Pancreas (tissue), 10 donors: ENCODE measurements at regions not wholly inside any gene's neighbourhood (a gene's known extent, or its start where the extent isn't known, plus 50 kb on each side); places are given as distances from the start of the nearest gene placed in this dataset.

ENCODE experiments used
- ATAC-seq, 4 donors: fragments of 200-7000 bp; cut with Tn5 transposase; one replicate each; pipeline versions ENCODE4 v1.8.0 to v1.9.1; 2020; ENCODE audit warnings: mild to moderate bottlenecking in 4 of 4, moderate library complexity in 4 of 4
- DNase-seq, 6 donors: peaks; one replicate each; pipeline ENCODE4 v3.0.0-alpha.2; 2020
- FAIRE-seq: peaks from 2 replicates; lab custom pipeline; 2012; peaks lifted over from hg19 to GRCh38; lab: Jason Lieb, UNC
- H3K27ac ChIP-seq, 4 donors: fragments of 200-600 bp; sonication (generic); 1 replicate in 3 of 4; 2 replicates in 1 of 4; pipeline versions ENCODE4 v1.5.0 to v1.8.0; 2020
- H3K27me3 ChIP-seq, 4 donors: fragments of 200-600 bp; one replicate each; pipeline ENCODE4 v1.8.0; 2021
- H3K36me3 ChIP-seq, 3 donors: fragments of 200-600 bp; sonication (generic) in 1 of 3; one replicate each; pipeline versions ENCODE4 v1.5.0 to v1.8.0; 2020 to 2021
- H3K4me1 ChIP-seq, 3 donors: fragments of 200-600 bp; one replicate each; pipeline ENCODE4 v1.8.0; 2021
- H3K4me3 ChIP-seq, 4 donors: fragments of 200-600 bp; sonication (generic) in 2 of 4; one replicate each; pipeline versions ENCODE4 v1.5.0 to v1.8.0; 2020 to 2021
- H3K9me3 ChIP-seq, 4 donors: fragments of 200-600 bp; one replicate each; pipeline ENCODE4 v1.8.0; 2021
- CTCF ChIP-seq, 4 donors: fragments of 200-600 bp; sonication (generic) in 3 of 4; IDR thresholded peaks; one replicate each; pipeline versions ENCODE4 v1.5.0 to v1.8.0; 2021; ENCODE audit warnings: antibody characterized with exemption in 4 of 4
- WGBS, 2 donors: extraction: QIAGEN DNeasy Blood & Tissue Kit; methylation state at CpG; one replicate each; pipeline ENCODE4 v1.1.7; 2013; 5-methylcytosine and 5-hydroxymethylcytosine counted together
- intact Hi-C, 3 donors: fragments of 100-400 bp; cut with DNase I; formaldehyde crosslinking; loops; one replicate each; pipeline versions ENCODE4 v1.11.1 to v1.14.2; 2022
- donor health status: healthy with polysubstance abuse.
- donor health status: DM: no; HTN: no; CAD: no; lungs with moderate emphysema.
- donor health status: DM: no; HTN: no; CAD: no.
- donor health status: control.
- donor health status: control.
- donor health status: Bipolar disorder and iron deficiency.
- donor health status: DM: yes; HTN: yes; CAD: no.
- donor health status: DM: no; HTN: no; CAD: no.
- donor health status: DM: no; HTN: no; CAD: no.
- donor health status: DM: yes; HTN: yes; CAD: no.

GRCh38 chr22:48724899-48725298 is 1102.8 kb downstream of the BRD1 start:
- DNase-seq = peak in 2 of 6 donors; percentile 10 to 21
- 56 to 65% methylated on average over 12 of the region's 12 CpGs for WGBS, 2 donors
- H3K27me3 ChIP-seq = peaks cover 0 to 8% (median 0%) of the 10 kb centered on the region in 4 donors
- ATAC-seq = no peak
- no peak overlapping the region for H3K27ac ChIP-seq
- intact Hi-C loops = no loop called here
- no peak overlapping the region for H3K4me3 ChIP-seq
- no peaks in the 10 kb centered on the region for H3K9me3 ChIP-seq
- no peak for FAIRE-seq
- TF ChIP-seq CTCF (IDR thresholded peaks at IDR 0.05) = no peak
- H3K4me1 ChIP-seq = no peaks in the 10 kb centered on the region
- no peaks in the 10 kb centered on the region for H3K36me3 ChIP-seq

DNA sequence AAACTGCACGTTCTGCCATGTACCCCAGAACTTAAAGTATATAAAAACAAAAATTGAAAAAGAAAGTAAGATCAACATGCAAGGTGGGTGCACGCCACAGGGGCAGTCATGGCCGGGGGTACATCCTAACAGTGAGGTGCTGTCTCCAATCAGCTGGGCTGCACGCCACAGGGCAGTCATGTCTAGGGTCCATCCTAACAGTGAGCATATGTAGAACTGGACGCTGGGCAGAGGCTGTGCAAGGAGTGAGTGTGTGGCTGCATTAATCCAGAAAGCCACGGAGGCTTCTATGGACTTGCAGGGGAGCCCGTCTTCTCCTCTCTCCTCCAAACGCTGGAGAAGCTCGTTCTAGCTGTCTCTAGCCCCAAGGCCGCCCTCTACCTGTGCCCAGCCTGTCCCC is 1105.0 kb downstream of the BRD1 start:
- H3K27ac ChIP-seq = no peak overlapping the region
- intact Hi-C loops = no loop called here
- no peak for TF ChIP-seq CTCF (IDR thresholded peaks at IDR 0.05)
- no peak overlapping the region for H3K4me3 ChIP-seq
- ATAC-seq (no peak), FAIRE-seq (no peak), DNase-seq (peak in 1 of 6 donors; percentile 48)
- no peaks in the 10 kb centered on the region for H3K9me3 ChIP-seq
- no peaks in the 10 kb centered on the region for H3K4me1 ChIP-seq
- H3K27me3 ChIP-seq = peaks cover 0 to 2% (median 0%) of the 10 kb centered on the region in 4 donors
- H3K36me3 ChIP-seq = no peaks in the 10 kb centered on the region
- WGBS, 2 donors = 67 to 74% methylated on average over 10 of the region's 10 CpGs

DNA sequence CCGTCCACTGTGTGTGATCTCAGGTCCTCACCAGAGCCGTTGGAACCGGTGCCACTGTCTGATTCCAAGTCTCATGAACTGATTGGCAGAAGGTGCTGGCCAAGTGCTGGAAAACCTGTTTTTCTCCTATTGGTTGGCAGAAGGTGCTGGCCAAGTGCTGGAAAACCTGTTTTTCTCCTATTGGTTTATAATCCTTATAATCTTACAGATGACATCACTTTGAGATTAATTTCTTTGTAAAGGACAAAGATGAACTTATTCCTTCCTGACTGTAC is 1106.3 kb downstream of the BRD1 start:
- ATAC-seq (peak; percentile 63 to 92 (median 83)), DNase-seq (peak in 4 of 6 donors; percentile 49 to 81 (median 62)), FAIRE-seq (no peak)
- no peak for TF ChIP-seq CTCF (IDR thresholded peaks at IDR 0.05)
- H3K9me3 ChIP-seq = no peaks in the 10 kb centered on the region
- intact Hi-C loops = no loop called here
- H3K27ac ChIP-seq = no peak overlapping the region
- H3K4me3 ChIP-seq = no peak overlapping the region
- WGBS, 2 donors = 10 to 19% methylated on average over 3 of the region's 3 CpGs
- no peaks in the 10 kb centered on the region for H3K36me3 ChIP-seq
- no peaks in the 10 kb centered on the region for H3K27me3 ChIP-seq
- H3K4me1 ChIP-seq = no peaks in the 10 kb centered on the region

GRCh38 chr22:48720662-48721394 is 1106.8 kb downstream of the BRD1 start:
- FAIRE-seq = no peak

More at GRCh38 chr22:48720662-48721394, 1106.8 kb downstream of the BRD1 start:
- H3K4me1 ChIP-seq = no peaks in the 10 kb centered on the region
- WGBS, 2 donors = 66 to 70% methylated on average over 19 to 20 of the region's 20 CpGs
- DNase-seq = no peak
- no peaks in the 10 kb centered on the region for H3K9me3 ChIP-seq
- H3K36me3 ChIP-seq = no peaks in the 10 kb centered on the region
- no peak for ATAC-seq
- no peak overlapping the region for H3K4me3 ChIP-seq
- peak overlapping the region in 1 of 4 donors; percentile 39 for H3K27ac ChIP-seq
- intact Hi-C loops = no loop called here
- TF ChIP-seq CTCF (IDR thresholded peaks at IDR 0.05) = no peak
- H3K27me3 ChIP-seq = no peaks in the 10 kb centered on the region
